Nephron (organoid): ENCODE measurements at regions not wholly inside any gene's neighbourhood (a gene's known extent, or its start where the extent isn't known, plus 50 kb on each side); places are given as distances from the start of the nearest gene placed in this dataset.

ENCODE experiments used
- H3K27ac Mint-ChIP-seq, 3 experiments: 2 replicates each; pipeline ENCODE4 v1.8.0; 2020; ENCODE audit warnings: mixed read lengths in 3 of 3, mild to moderate bottlenecking in 2 of 3, moderate library complexity in 1 of 3
- H3K27me3 Mint-ChIP-seq: 2 replicates; pipeline ENCODE4 v1.8.0; 2021; ENCODE audit warnings: low read depth, mild to moderate bottlenecking, moderate library complexity, mixed read lengths
- H3K36me3 Mint-ChIP-seq: 2 replicates; pipeline ENCODE4 v1.8.0; 2020; ENCODE audit warnings: low read depth, mixed read lengths
- H3K4me1 Mint-ChIP-seq: 2 replicates; pipeline ENCODE4 v1.8.0; 2020; ENCODE audit warnings: mixed read lengths
- H3K4me3 Mint-ChIP-seq, 3 experiments: 2 replicates each; pipeline ENCODE4 v1.8.0; 2020; ENCODE audit warnings: mild to moderate bottlenecking in 3 of 3, mixed read lengths in 3 of 3, moderate library complexity in 2 of 3
- H3K9me3 Mint-ChIP-seq: 2 replicates; pipeline ENCODE4 v1.8.0; 2020; ENCODE audit warnings: mixed read lengths
- CTCF ChIP-seq, 3 experiments: fragments of 200-600 bp; sonication (generic); IDR thresholded peaks; one replicate each; pipeline ENCODE4 v1.5.0; 2021; ENCODE audit warnings: antibody characterized with exemption in 3 of 3; ENCODE audit not compliant: unreplicated experiment in 3 of 3

GRCh38 chr6:26270486-26270861 is 94.5 kb upstream of the BTN3A2 start:
- Mint-ChIP-seq H3K27me3 (peaks cover 3% of the 10 kb centered on the region), H3K4me3 (no peak overlapping the region), H3K9me3 (no peaks in the 10 kb centered on the region), H3K27ac (no peak overlapping the region), H3K36me3 (no peaks in the 10 kb centered on the region), H3K4me1 (peaks cover 18% of the 10 kb centered on the region)
- TF ChIP-seq CTCF (IDR thresholded peaks at IDR 0.05; ENCODE audit: unreplicated experiment in 3 of 3): no peak

DNA sequence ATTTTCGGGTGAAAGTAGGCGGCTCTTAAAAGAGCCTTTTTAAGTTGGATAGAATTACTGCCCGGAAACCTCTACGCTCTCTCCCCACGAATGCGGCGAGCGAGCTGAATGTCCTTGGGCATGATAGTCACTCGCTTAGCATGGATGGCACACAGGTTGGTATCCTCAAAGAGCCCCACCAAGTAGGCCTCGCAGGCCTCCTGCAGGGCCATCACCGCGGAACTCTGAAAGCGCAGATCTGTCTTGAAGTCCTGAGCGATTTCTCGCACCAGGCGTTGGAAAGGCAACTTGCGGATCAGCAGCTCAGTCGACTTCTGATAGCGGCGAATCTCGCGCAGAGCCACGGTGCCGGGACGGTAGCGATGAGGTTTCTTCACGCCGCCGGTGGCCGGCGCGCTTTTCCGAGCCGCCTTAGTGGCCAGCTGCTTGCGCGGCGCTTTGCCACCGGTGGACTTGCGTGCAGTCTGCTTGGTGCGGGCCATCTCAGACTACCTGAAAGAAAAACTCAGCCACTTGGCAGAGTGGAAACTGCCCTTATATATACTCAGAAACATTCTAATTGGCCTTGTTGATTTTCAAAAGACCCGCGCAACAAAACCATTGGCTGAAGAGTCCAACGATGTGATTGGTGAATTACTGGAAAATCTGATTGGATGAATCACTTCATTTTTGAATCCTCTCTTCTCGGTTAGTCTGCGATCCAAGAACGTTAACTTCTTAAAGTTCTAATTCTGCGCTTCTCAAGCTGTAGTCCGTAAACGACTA is 93.9 kb upstream of the BTN3A2 start:
- Mint-ChIP-seq H3K4me1 (peaks cover 18% of the 10 kb centered on the region), H3K36me3 (no peaks in the 10 kb centered on the region), H3K27me3 (peaks cover 3% of the 10 kb centered on the region), H3K4me3 (no peak overlapping the region), H3K9me3 (no peaks in the 10 kb centered on the region), H3K27ac (no peak overlapping the region)
- TF ChIP-seq CTCF (IDR thresholded peaks at IDR 0.05; ENCODE audit: unreplicated experiment in 3 of 3): no peak

DNA sequence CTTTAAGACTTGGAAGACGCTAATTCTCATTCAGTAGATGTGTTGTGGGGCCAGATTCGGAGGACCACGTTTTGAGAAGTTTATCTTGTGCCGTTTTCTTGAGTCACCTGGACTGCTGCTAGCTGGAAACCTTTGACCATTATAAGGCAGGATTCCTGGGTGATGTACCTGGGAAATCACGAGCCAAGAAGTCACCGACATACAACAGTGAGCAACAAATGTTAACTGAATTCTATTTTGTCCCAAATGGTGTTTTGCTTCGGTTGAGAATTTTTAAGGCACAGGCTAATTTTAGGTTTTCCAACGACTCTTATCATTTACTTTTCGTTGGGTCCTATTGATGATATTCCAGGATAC is 93.4 kb upstream of the BTN3A2 start:
- TF ChIP-seq CTCF (IDR thresholded peaks at IDR 0.05; ENCODE audit: unreplicated experiment in 3 of 3): no peak
- Mint-ChIP-seq H3K27me3 (no peaks in the 10 kb centered on the region), H3K9me3 (no peaks in the 10 kb centered on the region), H3K27ac (no peak overlapping the region), H3K4me1 (peaks cover 18% of the 10 kb centered on the region), H3K36me3 (no peaks in the 10 kb centered on the region), H3K4me3 (no peak overlapping the region)

- H3K27me3 Mint-ChIP-seq: no peaks in the 10 kb centered on the region
- no peaks in the 10 kb centered on the region for H3K9me3 Mint-ChIP-seq
- TF ChIP-seq CTCF (IDR thresholded peaks at IDR 0.05; ENCODE audit: unreplicated experiment in 3 of 3): no peak
- no peak overlapping the region for H3K27ac Mint-ChIP-seq
- H3K4me1 Mint-ChIP-seq: peaks cover 18% of the 10 kb centered on the region
- H3K36me3 Mint-ChIP-seq: no peaks in the 10 kb centered on the region
- H3K4me3 Mint-ChIP-seq: no peak overlapping the region
These were observed 92.8 kb upstream of the BTN3A2 start for GRCh38 chr6:26272171-26272637.

GRCh38 chr6:26273673-26274588 is 91.1 kb upstream of the BTN3A2 start:
- no peak overlapping the region for H3K27ac Mint-ChIP-seq
- H3K27me3 Mint-ChIP-seq: no peaks in the 10 kb centered on the region
- TF ChIP-seq CTCF (IDR thresholded peaks at IDR 0.05; ENCODE audit: unreplicated experiment in 3 of 3): no peak
- no peak overlapping the region for H3K4me3 Mint-ChIP-seq
- no peaks in the 10 kb centered on the region for H3K36me3 Mint-ChIP-seq
- peaks cover 20% of the 10 kb centered on the region for H3K4me1 Mint-ChIP-seq
- H3K9me3 Mint-ChIP-seq: no peaks in the 10 kb centered on the region
